Tibial nerve (tissue), 4 donors: ENCODE measurements at regions not wholly inside any gene's neighbourhood (a gene's known extent, or its start where the extent isn't known, plus 50 kb on each side); places are given as distances from the start of the nearest gene placed in this dataset.

Source experiments
- DNase-seq, 2 donors: peaks; one replicate each; pipeline ENCODE4 v3.0.0-alpha.2; 2019; ENCODE audit warnings: low spot score in 2 of 2
- H3K27ac ChIP-seq, 4 donors: fragments of 200-600 bp; sonication (generic) in 3 of 4; one replicate each; pipeline ENCODE4 v1.5.1; 2017 to 2019; ENCODE audit warnings: mild to moderate bottlenecking in 1 of 4
- H3K27me3 ChIP-seq, 2 donors: fragments of 200-600 bp; sonication (generic) in 1 of 2; one replicate each; pipeline versions ENCODE4 v1.5.1 to v1.6.0; 2017 to 2019
- H3K36me3 ChIP-seq, 3 donors: fragments of 200-600 bp; sonication (generic); one replicate each; pipeline ENCODE4 v1.5.1; 2018 to 2019
- H3K4me1 ChIP-seq, 4 donors: fragments of 200-600 bp; sonication (generic) in 3 of 4; one replicate each; pipeline ENCODE4 v1.5.1; 2017 to 2019
- H3K4me3 ChIP-seq, 4 donors: fragments of 200-600 bp; sonication (generic) in 3 of 4; one replicate each; pipeline ENCODE4 v1.5.1; 2017 to 2019; ENCODE audit warnings: mild to moderate bottlenecking in 1 of 4, moderate library complexity in 1 of 4
- H3K9me3 ChIP-seq, 4 donors: fragments of 200-600 bp; sonication (generic) in 3 of 4; one replicate each; pipeline ENCODE4 v1.5.1; 2017 to 2019
- CTCF ChIP-seq, 5 experiments: fragments of 200-600 bp in 3 of 5; fragments of 450-650 bp in 2 of 5; sonication (generic) in 3 of 5; IDR thresholded peaks; one replicate each; pipeline ENCODE4 v1.5.1; 2016 to 2019; ENCODE audit warnings: antibody characterized with exemption in 5 of 5, mild to moderate bottlenecking in 3 of 5, moderate library complexity in 2 of 5
- EP300 ChIP-seq, 2 donors: sonication (generic); formaldehyde crosslinking; IDR thresholded peaks; one replicate each; pipeline ENCODE4 v1.6.1; 2017; ENCODE audit warnings: antibody characterized with exemption in 2 of 2, mild to moderate bottlenecking in 1 of 2
- POLR2A ChIP-seq, 2 donors: fragments of 450-650 bp; IDR thresholded peaks; one replicate each; pipeline ENCODE4 v1.6.1; 2017; ENCODE audit warnings: antibody characterized with exemption in 2 of 2, mild to moderate bottlenecking in 2 of 2, moderate library complexity in 2 of 2
- WGBS, 2 donors: methylation state at CpG; one replicate each; pipeline ENCODE4 v1.1.5; 2018; 5-methylcytosine and 5-hydroxymethylcytosine counted together

- Histone ChIP-seq H3K36me3 (no peaks in the 10 kb centered on the region), H3K4me1 (peaks cover 0 to 38% (median 4%) of the 10 kb centered on the region in 4 donors), H3K27ac (no peak overlapping the region), H3K9me3 (no peaks in the 10 kb centered on the region), H3K4me3 (no peak overlapping the region), H3K27me3 (no peaks in the 10 kb centered on the region)
- WGBS, 2 donors, result 76 to 79% methylated on average over 17 of the region's 17 CpGs
- TF ChIP-seq EP300 (IDR thresholded peaks at IDR 0.05) (no peak), CTCF (IDR thresholded peaks at IDR 0.05) (no peak), POLR2A (IDR thresholded peaks at IDR 0.05) (no peak)
- no peak for DNase-seq
Measured at GRCh38 chr13:99655351-99656091, 154.2 kb downstream of the TM9SF2 start.

DNA sequence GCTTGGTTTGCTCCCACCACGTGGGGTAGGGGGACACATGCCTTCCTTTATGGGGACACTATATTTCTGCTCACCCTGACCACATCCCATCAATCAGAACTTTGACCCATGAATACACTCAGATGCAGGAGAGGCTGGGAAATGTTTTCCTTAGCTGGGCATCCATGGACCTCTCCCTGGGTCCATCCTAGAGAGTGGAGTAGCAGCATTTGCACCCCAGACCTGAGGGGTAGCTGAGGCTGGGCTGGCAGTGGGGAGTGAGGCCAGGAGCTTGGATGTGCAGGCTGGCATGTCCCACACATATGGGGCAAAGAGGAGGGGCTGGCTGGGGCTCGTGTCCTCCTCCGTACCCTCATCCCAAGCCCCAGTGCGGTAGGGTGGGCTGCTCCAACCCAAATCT lies 152.8 kb downstream of the TM9SF2 start:
- Histone ChIP-seq H3K9me3 (no peaks in the 10 kb centered on the region), H3K36me3 (no peaks in the 10 kb centered on the region), H3K4me1 (peaks cover 0 to 26% (median 4%) of the 10 kb centered on the region in 4 donors), H3K4me3 (no peak overlapping the region), H3K27me3 (no peaks in the 10 kb centered on the region), H3K27ac (no peak overlapping the region)
- no peak for TF ChIP-seq POLR2A (IDR thresholded peaks at IDR 0.05)
- no peak for TF ChIP-seq CTCF (IDR thresholded peaks at IDR 0.05)
- no peak for TF ChIP-seq EP300 (IDR thresholded peaks at IDR 0.05)
- WGBS, 2 donors, result 82 to 87% methylated on average over 4 of the region's 4 CpGs
- no peak for DNase-seq

GRCh38 chr13:99653526-99653925 lies 152.3 kb downstream of the TM9SF2 start:
- H3K4me1 ChIP-seq, result peaks cover 0 to 26% (median 4%) of the 10 kb centered on the region in 4 donors
- no peaks in the 10 kb centered on the region for H3K9me3 ChIP-seq
- H3K27ac ChIP-seq, result no peak overlapping the region
- DNase-seq, result no peak
- no peak overlapping the region for H3K4me3 ChIP-seq
- H3K36me3 ChIP-seq, result no peaks in the 10 kb centered on the region
- H3K27me3 ChIP-seq, result no peaks in the 10 kb centered on the region
- WGBS, 2 donors, result 60 to 73% methylated on average over 2 of the region's 2 CpGs
- TF ChIP-seq EP300 (IDR thresholded peaks at IDR 0.05) (no peak), POLR2A (IDR thresholded peaks at IDR 0.05) (no peak), CTCF (IDR thresholded peaks at IDR 0.05) (no peak)

DNA sequence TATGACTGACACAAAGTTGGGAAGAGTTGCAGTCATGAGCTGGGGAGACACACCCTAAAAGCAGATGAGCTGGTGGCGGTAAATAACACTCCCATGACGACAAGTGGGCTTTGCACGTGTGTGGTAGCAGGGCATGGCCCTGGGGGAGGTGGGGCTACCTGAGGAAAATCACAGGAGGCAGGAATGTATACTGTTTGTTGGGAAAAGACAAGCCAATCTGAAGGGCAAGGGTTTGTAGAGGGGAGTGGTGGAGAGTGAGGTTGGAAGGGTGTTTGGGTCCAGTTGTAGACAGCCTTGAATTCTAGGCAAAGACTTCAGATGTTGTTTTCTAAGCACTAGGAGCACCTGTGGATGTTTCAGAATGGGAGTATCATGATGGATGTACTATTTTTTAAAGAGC lies 151.6 kb downstream of the TM9SF2 start:
- WGBS, 2 donors, result 76 to 82% methylated on average over 3 of the region's 3 CpGs
- no peak for TF ChIP-seq EP300 (IDR thresholded peaks at IDR 0.05)
- TF ChIP-seq CTCF (IDR thresholded peaks at IDR 0.05), result no peak
- TF ChIP-seq POLR2A (IDR thresholded peaks at IDR 0.05), result no peak
- H3K36me3 ChIP-seq, result no peaks in the 10 kb centered on the region
- peaks cover 0 to 32% (median 6%) of the 10 kb centered on the region in 4 donors for H3K4me1 ChIP-seq
- no peaks in the 10 kb centered on the region for H3K27me3 ChIP-seq
- no peak overlapping the region for H3K4me3 ChIP-seq
- no peak for DNase-seq
- no peak overlapping the region for H3K27ac ChIP-seq
- no peaks in the 10 kb centered on the region for H3K9me3 ChIP-seq

GRCh38 chr13:99652141-99652540 lies 150.9 kb downstream of the TM9SF2 start:
- TF ChIP-seq EP300 (IDR thresholded peaks at IDR 0.05), result no peak
- TF ChIP-seq POLR2A (IDR thresholded peaks at IDR 0.05), result no peak
- no peak for TF ChIP-seq CTCF (IDR thresholded peaks at IDR 0.05)

More at GRCh38 chr13:99652141-99652540, 150.9 kb downstream of the TM9SF2 start:
- Histone ChIP-seq H3K4me3 (no peak overlapping the region), H3K27ac (no peak overlapping the region), H3K9me3 (no peaks in the 10 kb centered on the region), H3K36me3 (no peaks in the 10 kb centered on the region), H3K4me1 (peaks cover 0 to 30% (median 7%) of the 10 kb centered on the region in 4 donors), H3K27me3 (no peaks in the 10 kb centered on the region)
- DNase-seq, result no peak
- WGBS, 2 donors, result 85 to 100% methylated on average over 1 of the region's 1 CpG
